ENCODE measurements at regions not wholly inside any gene's neighbourhood (a gene's known extent, or its start where the extent isn't known, plus 50 kb on each side); places are given as distances from the start of the nearest gene placed in this dataset.

DNA sequence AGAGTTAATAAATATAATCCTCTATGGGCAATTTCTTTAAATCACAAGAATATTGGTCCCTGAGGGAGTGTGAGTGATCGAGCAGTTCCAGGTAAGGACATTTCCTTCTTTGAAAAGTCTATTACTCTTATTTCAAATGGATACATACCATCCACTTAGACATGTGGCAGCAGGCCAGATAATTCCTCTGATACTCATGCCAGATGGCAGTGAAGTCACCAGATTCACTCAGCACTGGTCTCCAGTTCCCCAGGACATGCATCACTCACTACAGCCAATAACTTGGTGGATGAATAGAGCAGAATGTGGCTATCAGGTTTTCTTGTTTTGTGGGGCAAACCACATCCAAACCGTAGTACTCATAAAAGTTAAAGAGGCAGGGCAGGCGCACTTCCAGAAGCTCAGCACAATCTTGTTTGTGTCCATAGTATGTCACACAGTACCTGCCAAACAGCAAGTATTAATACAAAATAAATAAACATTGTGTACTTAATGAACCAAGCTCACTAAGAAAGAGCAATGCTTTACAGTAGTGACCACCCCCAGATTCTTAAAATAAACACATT is 74.2 kb upstream of the CD53 start:
- no peak overlapping the region for H3K27ac ChIP-seq (ENCODE audit: low read length)
- H4K20me1 ChIP-seq (ENCODE audit: insufficient read depth): no peaks in the 10 kb centered on the region
- no peak overlapping the region for H2AFZ ChIP-seq (ENCODE audit: low read depth, low read length)
- no peak for TF ChIP-seq POLR2AphosphoS5 (IDR thresholded peaks at IDR 0.05)
- TF ChIP-seq SMC3 (conservative IDR thresholded peaks at IDR 0.05; ENCODE audit: poor library complexity): no peak
- TF ChIP-seq RAD21 (conservative IDR thresholded peaks at IDR 0.05): no peak
- no peak for TF ChIP-seq EP300 (conservative IDR thresholded peaks at IDR 0.05; ENCODE audit: poor library complexity, severe bottlenecking)
- no peak for TF ChIP-seq TAF1 (IDR thresholded peaks at IDR 0.05; ENCODE audit: low read depth)
- TF ChIP-seq, protein P1, sequence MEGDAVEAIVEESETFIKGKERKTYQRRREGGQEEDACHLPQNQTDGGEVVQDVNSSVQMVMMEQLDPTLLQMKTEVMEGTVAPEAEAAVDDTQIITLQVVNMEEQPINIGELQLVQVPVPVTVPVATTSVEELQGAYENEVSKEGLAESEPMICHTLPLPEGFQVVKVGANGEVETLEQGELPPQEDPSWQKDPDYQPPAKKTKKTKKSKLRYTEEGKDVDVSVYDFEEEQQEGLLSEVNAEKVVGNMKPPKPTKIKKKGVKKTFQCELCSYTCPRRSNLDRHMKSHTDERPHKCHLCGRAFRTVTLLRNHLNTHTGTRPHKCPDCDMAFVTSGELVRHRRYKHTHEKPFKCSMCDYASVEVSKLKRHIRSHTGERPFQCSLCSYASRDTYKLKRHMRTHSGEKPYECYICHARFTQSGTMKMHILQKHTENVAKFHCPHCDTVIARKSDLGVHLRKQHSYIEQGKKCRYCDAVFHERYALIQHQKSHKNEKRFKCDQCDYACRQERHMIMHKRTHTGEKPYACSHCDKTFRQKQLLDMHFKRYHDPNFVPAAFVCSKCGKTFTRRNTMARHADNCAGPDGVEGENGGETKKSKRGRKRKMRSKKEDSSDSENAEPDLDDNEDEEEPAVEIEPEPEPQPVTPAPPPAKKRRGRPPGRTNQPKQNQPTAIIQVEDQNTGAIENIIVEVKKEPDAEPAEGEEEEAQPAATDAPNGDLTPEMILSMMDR (IDR thresholded peaks at IDR 0.05; ENCODE audit: poor library complexity, severe bottlenecking): no peak
- no peak for TF ChIP-seq REST (IDR thresholded peaks at IDR 0.05; ENCODE audit: borderline replicate concordance)
- no peaks in the 10 kb centered on the region for H3K9me3 ChIP-seq (ENCODE audit: low read length)
- no peaks in the 10 kb centered on the region for H3F3A ChIP-seq (ENCODE audit: insufficient read depth, low read length, poor library complexity, severe bottlenecking)
- no peaks in the 10 kb centered on the region for H3K9me2 ChIP-seq (ENCODE audit: insufficient read depth, low read length)
- no peaks in the 10 kb centered on the region for H3K79me2 ChIP-seq (replicated peaks; ENCODE audit: insufficient read depth, low read length)
- H3K36me3 ChIP-seq (ENCODE audit: insufficient read depth, low read length): no peaks in the 10 kb centered on the region
- no peak overlapping the region for H3K4me3 ChIP-seq (ENCODE audit: low read length)
- H3K9ac ChIP-seq (ENCODE audit: low read length): no peak overlapping the region
- no peak overlapping the region for H3K4me2 ChIP-seq (ENCODE audit: low read length)
- H3K27me3 ChIP-seq (ENCODE audit: insufficient read depth, low read depth, low read length): no peaks in the 10 kb centered on the region

DNA sequence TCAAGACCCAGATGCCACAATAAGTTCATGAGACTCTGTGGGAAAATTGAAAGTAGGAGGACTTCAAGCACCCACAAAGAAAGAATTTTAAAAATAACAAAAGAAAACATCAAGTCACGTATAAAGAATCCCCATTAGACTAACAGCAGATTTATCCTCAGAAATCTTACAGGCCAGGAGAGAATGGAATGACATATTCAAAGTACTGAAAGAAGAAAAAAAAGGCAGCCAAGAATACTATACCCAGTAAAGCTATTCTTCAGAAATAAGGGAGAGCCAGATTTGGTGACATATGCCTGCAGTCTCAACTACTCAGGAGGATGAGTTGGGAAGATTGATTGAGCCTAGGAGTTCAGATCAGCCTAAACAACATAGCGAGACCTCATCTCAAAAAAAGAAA is 84.3 kb upstream of the CD53 start:
- no peak overlapping the region for H3K4me2 ChIP-seq (ENCODE audit: low read length)
- peaks cover 7% of the 10 kb centered on the region for H3K9me3 ChIP-seq (ENCODE audit: low read length)
- H4K20me1 ChIP-seq (ENCODE audit: insufficient read depth): no peaks in the 10 kb centered on the region
- no peak overlapping the region for H3K9ac ChIP-seq (ENCODE audit: low read length)
- H3K27me3 ChIP-seq (ENCODE audit: insufficient read depth, low read depth, low read length): no peaks in the 10 kb centered on the region
- H3K27ac ChIP-seq (ENCODE audit: low read length): no peak overlapping the region
- H3K36me3 ChIP-seq (ENCODE audit: insufficient read depth, low read length): no peaks in the 10 kb centered on the region
- TF ChIP-seq EZH2 (IDR thresholded peaks at IDR 0.05; ENCODE audit: borderline replicate concordance, insufficient read depth, low read length, poor library complexity, severe bottlenecking): no peak
- TF ChIP-seq MXI1 (conservative IDR thresholded peaks at IDR 0.05; ENCODE audit: poor library complexity, severe bottlenecking): no peak
- TF ChIP-seq REST (IDR thresholded peaks at IDR 0.05; ENCODE audit: borderline replicate concordance): no peak
- no peak for TF ChIP-seq RAD21 (conservative IDR thresholded peaks at IDR 0.05)
- no peak for TF ChIP-seq TAF1 (IDR thresholded peaks at IDR 0.05; ENCODE audit: low read depth)
- no peaks in the 10 kb centered on the region for H3K79me2 ChIP-seq (replicated peaks; ENCODE audit: insufficient read depth, low read length)
- H3F3A ChIP-seq (ENCODE audit: insufficient read depth, low read length, poor library complexity, severe bottlenecking): no peaks in the 10 kb centered on the region
- H2AFZ ChIP-seq (ENCODE audit: low read depth, low read length): no peak overlapping the region
- no peak overlapping the region for H3K4me3 ChIP-seq (ENCODE audit: low read length)
- no peaks in the 10 kb centered on the region for H3K9me2 ChIP-seq (ENCODE audit: insufficient read depth, low read length)
